HCT116 (cell line): ENCODE measurements at regions not wholly inside any gene's neighbourhood (a gene's known extent, or its start where the extent isn't known, plus 50 kb on each side); places are given as distances from the start of the nearest gene placed in this dataset.

ENCODE experiments used
- ATAC-seq: fragments of 200-7000 bp; cut with Tn5 transposase; 2 replicates; pipeline ENCODE4 v1.9.1; 2020; ENCODE audit warnings: mild to moderate bottlenecking, moderate library complexity
- BruUV-seq: library from RNA; stranded (reverse); fragments of 400-500 nt; replicated peaks from 2 replicates; lab custom pipeline; 2021; lab: Mats Ljungman, UMichigan
- CTCF ChIA-PET: fragments of 300-600 bp; sonication (Branson Sonifier 250); formaldehyde crosslinking; loops from one replicate; lab custom pipeline; 2021; ENCODE audit warnings: antibody characterized with exemption; lab: Charles Lee
- POLR2A ChIA-PET: fragments of 300-600, 350-600 bp; sonication (Branson Sonifier 250); formaldehyde crosslinking; loops from one replicate; lab custom pipeline; 2021; ENCODE audit warnings: antibody characterized with exemption; lab: Charles Lee
- RAD21 ChIA-PET, 2 experiments: fragments of 300-600 bp; sonication (Branson Sonifier 250); formaldehyde crosslinking; loops; one replicate each; lab custom pipeline; 2023; ENCODE audit warnings: low total read pairs in 2 of 2; ENCODE audit not compliant: uncharacterized antibody in 2 of 2, unreplicated experiment in 2 of 2, low non-redundant PET in 1 of 2; lab: Charles Lee
- DNase-seq: peaks from one replicate; pipeline ENCODE4 v3.0.0-alpha.2; 2010; ENCODE audit warnings: low read depth, low spot score
- H2AFZ ChIP-seq: fragments of 200-600 bp; shearing (Covaris generic), sonication (generic); 2 replicates; pipeline ENCODE4 v1.6.1; 2017; ENCODE audit warnings: low read depth, mixed run types, mixed read lengths, antibody characterized with exemption, low read length; ENCODE audit not compliant: poor library complexity, severe bottlenecking
- H3K27ac ChIP-seq: 2 replicates; pipeline ENCODE4 v1.5.1; 2012; ENCODE audit warnings: low read depth, low read length
- H3K27me3 ChIP-seq: fragments of 200-600 bp; sonication (generic); 2 replicates; pipeline ENCODE4 v1.6.1; 2016; ENCODE audit warnings: mixed run types, low read length, mixed read lengths; ENCODE audit not compliant: insufficient read depth
- H3K36me3 ChIP-seq, 2 experiments: fragments of 200-500 bp in 1 of 2; fragments of 200-600 bp in 1 of 2; sonication (Bioruptor generic) in 1 of 2; sonication (generic) in 1 of 2; 2 replicates each; pipeline versions ENCODE4 v1.5.1 to v1.6.1; 2014 to 2016; ENCODE audit warnings: low read length in 2 of 2, inconsistent platforms in 1 of 2, mixed read lengths in 1 of 2, mixed run types in 1 of 2; ENCODE audit not compliant: insufficient read depth in 2 of 2, control insufficient read depth in 1 of 2
- H3K4me1 ChIP-seq, 2 experiments: fragments of 200-600 bp in 1 of 2; sonication (generic) in 1 of 2; 2 replicates each; pipeline versions ENCODE4 v1.5.1 to v1.6.1; 2012 to 2017; ENCODE audit warnings: low read length in 2 of 2, inconsistent platforms in 1 of 2, mild to moderate bottlenecking in 1 of 2, mixed read lengths in 1 of 2, mixed run types in 1 of 2, moderate library complexity in 1 of 2; ENCODE audit not compliant: insufficient read depth in 2 of 2, control insufficient read depth in 1 of 2
- H3K4me2 ChIP-seq: fragments of 200-600 bp; sonication (generic); 2 replicates; pipeline ENCODE4 v1.6.1; 2017; ENCODE audit warnings: mixed run types, low read length, mixed read lengths
- H3K4me3 ChIP-seq, 2 experiments: fragments of 200-600 bp in 1 of 2; sonication (generic) in 1 of 2; replicated peaks in 1 of 2; 2 replicates each; pipeline ENCODE4 v1.5.1; 2011 to 2016; ENCODE audit warnings: low read length in 2 of 2, control low read depth in 1 of 2, low read depth in 1 of 2, mild to moderate bottlenecking in 1 of 2, mixed read lengths in 1 of 2, mixed run types in 1 of 2
- H3K79me2 ChIP-seq: fragments of 200-600 bp; sonication (generic); 2 replicates; pipeline ENCODE4 v1.6.1; 2017; ENCODE audit warnings: mild to moderate bottlenecking, mixed run types, low read length, moderate library complexity, mixed read lengths; ENCODE audit not compliant: insufficient read depth
- H3K9ac ChIP-seq: fragments of 200-600 bp; sonication (generic); 2 replicates; pipeline ENCODE4 v1.6.1; 2016; ENCODE audit warnings: low read length, mixed read lengths
- H3K9me2 ChIP-seq: fragments of 200-600 bp; sonication (generic), shearing (Covaris generic); 2 replicates; pipeline ENCODE4 v1.6.1; 2017; ENCODE audit warnings: mixed run types, mild to moderate bottlenecking, moderate library complexity; ENCODE audit not compliant: insufficient read depth
- H3K9me3 ChIP-seq, 2 experiments: fragments of 200-500 bp in 1 of 2; fragments of 200-600 bp in 1 of 2; sonication (Bioruptor generic) in 1 of 2; sonication (generic) in 1 of 2; 2 replicates each; pipeline ENCODE4 v1.6.1; 2014 to 2017; ENCODE audit warnings: low read length in 2 of 2, mixed read lengths in 2 of 2, inconsistent platforms in 1 of 2, low read depth in 1 of 2, mild to moderate bottlenecking in 1 of 2, mixed run types in 1 of 2, moderate library complexity in 1 of 2; ENCODE audit not compliant: control insufficient read depth in 1 of 2, insufficient read depth in 1 of 2
- H4K20me1 ChIP-seq: fragments of 200-600 bp; sonication (generic), shearing (Covaris generic); 2 replicates; pipeline ENCODE4 v1.6.1; 2017; ENCODE audit warnings: mixed run types, mild to moderate bottlenecking, moderate library complexity; ENCODE audit not compliant: insufficient read depth
- CEBPB ChIP-seq: IDR thresholded peaks from 2 replicates; pipeline ENCODE4 v1.6.1; 2012; ENCODE audit warnings: low read depth
- ELF1 ChIP-seq: IDR thresholded peaks from 2 replicates; pipeline ENCODE4 v1.6.1; 2012; ENCODE audit warnings: low read depth, borderline replicate concordance
- EZH2phosphoT487 ChIP-seq: fragments of 200-600 bp; IDR thresholded peaks from 2 replicates; pipeline ENCODE4 v1.6.1; 2018; ENCODE audit warnings: antibody characterized with exemption, borderline replicate concordance
- JUND ChIP-seq: IDR thresholded peaks from 2 replicates; pipeline ENCODE4 v1.6.1; 2012
- RAD21 ChIP-seq: IDR thresholded peaks from 2 replicates; pipeline ENCODE4 v1.6.1; 2012; ENCODE audit warnings: low read depth, mild to moderate bottlenecking
- SP1 ChIP-seq: IDR thresholded peaks from 2 replicates; pipeline ENCODE4 v1.6.1; 2012; ENCODE audit warnings: low read depth
- TCF7L2 ChIP-seq: IDR thresholded peaks from 2 replicates; pipeline ENCODE4 v1.7.0; 2011; ENCODE audit warnings: borderline replicate concordance, inconsistent platforms; ENCODE audit not compliant: insufficient read depth, insufficient read length; ENCODE audit errors: extremely low read depth
- ZNF274 ChIP-seq: fragments of 200-500 bp; sonication (Bioruptor generic); IDR thresholded peaks from 2 replicates; pipeline ENCODE4 v1.6.1; 2014; ENCODE audit warnings: mild to moderate bottlenecking, low read depth, low read length, inconsistent platforms
- intact Hi-C: fragments of 100-400 bp; cut with micrococcal nuclease; formaldehyde crosslinking; loops from 2 replicates; pipeline ENCODE4 v1.10.0; 2022
- TF ChIP-seq, protein P1 (sequence below): IDR thresholded peaks from 2 replicates; pipeline ENCODE4 v1.6.1; 2012; ENCODE audit warnings: low read depth
- TF ChIP-seq, protein P2 (sequence below): IDR thresholded peaks from 2 replicates; pipeline ENCODE4 v1.6.1; 2012
- TF ChIP-seq, protein P3 (sequence below): IDR thresholded peaks from 2 replicates; pipeline ENCODE4 v1.6.1; 2011; ENCODE audit warnings: mild to moderate bottlenecking, low read length, moderate library complexity; ENCODE audit not compliant: insufficient replicate concordance; ENCODE audit errors: extremely low read depth

DNA sequence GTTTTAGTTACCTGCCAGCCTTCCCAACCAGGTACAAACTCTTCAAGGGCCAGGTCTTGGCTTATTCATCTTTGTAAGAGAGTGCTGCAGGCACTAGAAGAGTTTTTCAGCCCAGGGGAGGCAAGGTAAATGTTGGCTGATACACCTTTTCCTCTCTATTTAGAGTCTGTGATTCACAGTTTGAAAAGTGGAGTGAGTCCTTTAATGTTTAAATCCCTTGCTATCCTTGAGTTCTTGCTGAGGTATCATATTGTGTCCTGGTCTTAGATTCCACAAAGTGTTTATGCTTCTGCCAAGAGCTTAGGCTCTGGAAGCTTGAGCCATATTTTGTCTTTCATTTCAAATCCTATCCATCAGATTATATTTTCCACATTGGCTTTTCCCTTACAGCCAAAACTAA is 52.8 kb upstream of the CITED2 start:
- no peak overlapping the region for H3K27ac ChIP-seq
- TF ChIP-seq, protein P1, sequence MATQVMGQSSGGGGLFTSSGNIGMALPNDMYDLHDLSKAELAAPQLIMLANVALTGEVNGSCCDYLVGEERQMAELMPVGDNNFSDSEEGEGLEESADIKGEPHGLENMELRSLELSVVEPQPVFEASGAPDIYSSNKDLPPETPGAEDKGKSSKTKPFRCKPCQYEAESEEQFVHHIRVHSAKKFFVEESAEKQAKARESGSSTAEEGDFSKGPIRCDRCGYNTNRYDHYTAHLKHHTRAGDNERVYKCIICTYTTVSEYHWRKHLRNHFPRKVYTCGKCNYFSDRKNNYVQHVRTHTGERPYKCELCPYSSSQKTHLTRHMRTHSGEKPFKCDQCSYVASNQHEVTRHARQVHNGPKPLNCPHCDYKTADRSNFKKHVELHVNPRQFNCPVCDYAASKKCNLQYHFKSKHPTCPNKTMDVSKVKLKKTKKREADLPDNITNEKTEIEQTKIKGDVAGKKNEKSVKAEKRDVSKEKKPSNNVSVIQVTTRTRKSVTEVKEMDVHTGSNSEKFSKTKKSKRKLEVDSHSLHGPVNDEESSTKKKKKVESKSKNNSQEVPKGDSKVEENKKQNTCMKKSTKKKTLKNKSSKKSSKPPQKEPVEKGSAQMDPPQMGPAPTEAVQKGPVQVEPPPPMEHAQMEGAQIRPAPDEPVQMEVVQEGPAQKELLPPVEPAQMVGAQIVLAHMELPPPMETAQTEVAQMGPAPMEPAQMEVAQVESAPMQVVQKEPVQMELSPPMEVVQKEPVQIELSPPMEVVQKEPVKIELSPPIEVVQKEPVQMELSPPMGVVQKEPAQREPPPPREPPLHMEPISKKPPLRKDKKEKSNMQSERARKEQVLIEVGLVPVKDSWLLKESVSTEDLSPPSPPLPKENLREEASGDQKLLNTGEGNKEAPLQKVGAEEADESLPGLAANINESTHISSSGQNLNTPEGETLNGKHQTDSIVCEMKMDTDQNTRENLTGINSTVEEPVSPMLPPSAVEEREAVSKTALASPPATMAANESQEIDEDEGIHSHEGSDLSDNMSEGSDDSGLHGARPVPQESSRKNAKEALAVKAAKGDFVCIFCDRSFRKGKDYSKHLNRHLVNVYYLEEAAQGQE, result no peak
- TF ChIP-seq CEBPB (no peak), SP1 (no peak), EZH2phosphoT487 (no peak), RAD21 (no peak), ZNF274 (no peak), TCF7L2 (no peak), ELF1 (no peak), JUND (no peak)
- TF ChIP-seq, protein P2, sequence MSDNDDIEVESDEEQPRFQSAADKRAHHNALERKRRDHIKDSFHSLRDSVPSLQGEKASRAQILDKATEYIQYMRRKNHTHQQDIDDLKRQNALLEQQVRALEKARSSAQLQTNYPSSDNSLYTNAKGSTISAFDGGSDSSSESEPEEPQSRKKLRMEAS, result no peak
- TF ChIP-seq, protein P3, sequence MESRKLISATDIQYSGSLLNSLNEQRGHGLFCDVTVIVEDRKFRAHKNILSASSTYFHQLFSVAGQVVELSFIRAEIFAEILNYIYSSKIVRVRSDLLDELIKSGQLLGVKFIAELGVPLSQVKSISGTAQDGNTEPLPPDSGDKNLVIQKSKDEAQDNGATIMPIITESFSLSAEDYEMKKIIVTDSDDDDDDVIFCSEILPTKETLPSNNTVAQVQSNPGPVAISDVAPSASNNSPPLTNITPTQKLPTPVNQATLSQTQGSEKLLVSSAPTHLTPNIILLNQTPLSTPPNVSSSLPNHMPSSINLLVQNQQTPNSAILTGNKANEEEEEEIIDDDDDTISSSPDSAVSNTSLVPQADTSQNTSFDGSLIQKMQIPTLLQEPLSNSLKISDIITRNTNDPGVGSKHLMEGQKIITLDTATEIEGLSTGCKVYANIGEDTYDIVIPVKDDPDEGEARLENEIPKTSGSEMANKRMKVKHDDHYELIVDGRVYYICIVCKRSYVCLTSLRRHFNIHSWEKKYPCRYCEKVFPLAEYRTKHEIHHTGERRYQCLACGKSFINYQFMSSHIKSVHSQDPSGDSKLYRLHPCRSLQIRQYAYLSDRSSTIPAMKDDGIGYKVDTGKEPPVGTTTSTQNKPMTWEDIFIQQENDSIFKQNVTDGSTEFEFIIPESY, result no peak
- no TSS peak for BruUV-seq
- ATAC-seq, result no peak
- H3K4me2 ChIP-seq, result no peak overlapping the region
- no peaks in the 10 kb centered on the region for H3K27me3 ChIP-seq
- H4K20me1 ChIP-seq, result no peaks in the 10 kb centered on the region
- no peaks in the 10 kb centered on the region for H3K4me1 ChIP-seq
- H3K9me2 ChIP-seq, result no peaks in the 10 kb centered on the region
- H3K4me3 ChIP-seq, result no peak overlapping the region
- CTCF ChIA-PET, result no interaction called here
- no peaks in the 10 kb centered on the region for H3K79me2 ChIP-seq
- intact Hi-C loops, result no loop called here
- no peaks in the 10 kb centered on the region for H3K9me3 ChIP-seq
- RAD21 ChIA-PET, result interaction anchor here in 1 of 2 experiments (0.7 kb wide), 1 partner anchor 237 kb away, joined by 4 read pairs; no protein-coding TSS in a partner anchor
- H3K9ac ChIP-seq, result no peak overlapping the region
- no peak overlapping the region for H2AFZ ChIP-seq
- POLR2A ChIA-PET, result no interaction called here
- DNase-seq, result no peak
- no peaks in the 10 kb centered on the region for H3K36me3 ChIP-seq
